NCI-H2171 (cell line): ENCODE measurements at regions not wholly inside any gene's neighbourhood (a gene's known extent, or its start where the extent isn't known, plus 50 kb on each side); places are given as distances from the start of the nearest gene placed in this dataset.
"Not testable (repeated sequence)": the region's sequence is repeated elsewhere in the genome, so short reads cannot be mapped to it uniquely, and the experiment has no call there.

Source experiments
- DNase-seq: peaks from one replicate; lab custom pipeline; 2025; lab: John Stamatoyannopoulos, UW

- no peak for DNase-seq
Observed at GRCh38 chr3:27779176-27779575, 57.1 kb upstream of the EOMES start.

GRCh38 chr3:27789420-27789819 lies 67.3 kb upstream of the EOMES start:
- no peak for DNase-seq

- DNase-seq, result no peak
Observed at GRCh38 chr3:27791956-27792355, 69.8 kb upstream of the EOMES start.

- no peak for DNase-seq
Observed at GRCh38 chr3:27792869-27793268, 70.7 kb upstream of the EOMES start.

GRCh38 chr3:27794211-27794610 lies 72.1 kb upstream of the EOMES start:
- no peak for DNase-seq

- DNase-seq, result no peak
Observed at GRCh38 chr3:27796365-27796875, 74.3 kb upstream of the EOMES start.

- DNase-seq, result no peak
Observed at GRCh38 chr3:27797773-27798172, 75.7 kb upstream of the EOMES start.

- no peak for DNase-seq
Observed at GRCh38 chr3:27800261-27800660, 78.1 kb upstream of the EOMES start.

- DNase-seq, result no peak
Observed at GRCh38 chr3:27802425-27802824, 80.3 kb upstream of the EOMES start.

GRCh38 chr3:27802849-27803248 lies 80.7 kb upstream of the EOMES start:
- DNase-seq, result no peak

GRCh38 chr3:27805282-27805681 lies 83.2 kb upstream of the EOMES start:
- DNase-seq, result no peak

GRCh38 chr3:27813255-27813654 lies 91.1 kb upstream of the EOMES start:
- no peak for DNase-seq

GRCh38 chr3:27821609-27822008 lies 99.5 kb upstream of the EOMES start:
- DNase-seq, result not testable (repeated sequence)

GRCh38 chr3:27824312-27825200 lies 102.4 kb upstream of the EOMES start:
- no peak for DNase-seq

GRCh38 chr3:27826448-27826847 lies 104.3 kb upstream of the EOMES start:
- DNase-seq, result no peak

- DNase-seq, result no peak
Observed at GRCh38 chr3:27827041-27827440, 104.9 kb upstream of the EOMES start.

- no peak for DNase-seq
Observed at GRCh38 chr3:27840807-27841594, 118.9 kb upstream of the EOMES start.

- no peak for DNase-seq
Observed at GRCh38 chr3:27844052-27844675, 122.0 kb upstream of the EOMES start.

GRCh38 chr3:27847697-27848096 lies 125.6 kb upstream of the EOMES start:
- DNase-seq, result no peak

GRCh38 chr3:27848826-27849225 lies 126.7 kb upstream of the EOMES start:
- DNase-seq, result no peak

GRCh38 chr3:27859821-27860220 lies 137.7 kb upstream of the EOMES start:
- no peak for DNase-seq
